ENCODE measurements at regions not wholly inside any gene's neighbourhood (a gene's known extent, or its start where the extent isn't known, plus 50 kb on each side); places are given as distances from the start of the nearest gene placed in this dataset.

DNA sequence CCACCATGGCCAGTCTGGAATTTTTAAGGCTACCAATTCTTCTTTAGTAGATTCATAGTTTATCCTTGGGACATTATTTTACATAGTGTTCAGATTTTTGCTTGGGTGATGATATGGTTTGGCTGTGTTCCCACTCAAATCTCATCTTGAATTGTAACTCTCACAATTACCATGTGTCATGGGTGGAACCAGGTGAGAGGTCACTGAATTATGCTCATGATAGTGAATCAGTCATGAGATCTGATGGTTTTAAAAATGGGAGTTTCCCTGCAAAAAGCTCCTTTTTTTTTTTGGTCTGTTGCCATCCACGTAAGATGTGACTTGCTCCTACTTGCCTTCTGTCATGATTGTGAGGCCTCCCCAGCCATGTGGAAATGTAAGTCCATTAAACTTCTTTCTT lies 163.9 kb downstream of the GABRG2 start:
- Mint-ChIP-seq H3K9me3 (ENCODE audit: unreplicated experiment) (peaks cover 7% of the 10 kb centered on the region), H3K4me3 (ENCODE audit: unreplicated experiment) (no peak overlapping the region), H3K4me1 (ENCODE audit: low read depth, unreplicated experiment) (no peaks in the 10 kb centered on the region), H3K27me3 (ENCODE audit: insufficient read depth, unreplicated experiment) (no peaks in the 10 kb centered on the region), H3K36me3 (ENCODE audit: insufficient read depth, unreplicated experiment) (no peaks in the 10 kb centered on the region), H3K27ac (ENCODE audit: unreplicated experiment) (no peak overlapping the region)
- BruUV-seq (replicated peaks), result no TSS peak
- ChIA-PET CTCF (no interaction called here), POLR2A (no interaction called here)
- Histone ChIP-seq H3K36me3 (ENCODE audit: control insufficient read depth, insufficient read depth, low read length) (no peaks in the 10 kb centered on the region), H3K9me3 (0 out of 2 replicates have a peak, but pooled peaks cover 3% of the 10 kb centered on the region), H3K27me3 (replicated peaks; ENCODE audit: control insufficient read depth, insufficient read depth, low read length) (no peaks in the 10 kb centered on the region), H3K4me3 (ENCODE audit: low read depth, low read length) (no peak overlapping the region), H3K4me1 (no peaks in the 10 kb centered on the region)
- no peak for TF ChIP-seq CTCF (IDR thresholded peaks at IDR 0.05; ENCODE audit: insufficient read depth in 1 of 2, low read depth in 1 of 2, low read length in 1 of 2, severe bottlenecking in 1 of 2, unreplicated experiment in 1 of 2)
- DNase-seq, result no peak
- intact Hi-C loops (cut with micrococcal nuclease; ENCODE audit: unreplicated experiment), result no loop called here

DNA sequence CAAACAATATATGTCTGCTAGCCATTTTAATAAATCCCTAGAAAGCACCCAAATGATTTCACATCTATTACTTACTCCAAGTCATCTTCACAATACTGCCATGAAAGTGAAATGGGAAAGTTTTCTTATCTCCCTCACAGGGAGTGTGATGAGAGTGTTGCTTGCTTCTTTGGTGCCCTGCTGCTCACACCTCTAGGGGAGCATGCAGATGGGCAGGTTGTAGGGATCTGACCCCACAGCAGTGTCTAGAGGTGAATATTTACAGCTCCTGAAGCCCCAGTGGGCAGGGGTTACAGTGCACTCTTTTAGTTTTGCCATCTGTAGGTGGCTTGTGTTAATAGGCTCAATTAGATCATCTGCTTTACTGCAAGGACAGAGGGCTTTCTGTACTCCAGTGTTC lies 173.2 kb downstream of the GABRG2 start:
- no peak for TF ChIP-seq CTCF (IDR thresholded peaks at IDR 0.05; ENCODE audit: insufficient read depth in 1 of 2, low read depth in 1 of 2, low read length in 1 of 2, severe bottlenecking in 1 of 2, unreplicated experiment in 1 of 2)
- Histone ChIP-seq H3K4me3 (ENCODE audit: low read depth, low read length) (no peak overlapping the region), H3K27me3 (replicated peaks; ENCODE audit: control insufficient read depth, insufficient read depth, low read length) (no peaks in the 10 kb centered on the region), H3K4me1 (peaks cover 4% of the 10 kb centered on the region; the same call in 1 of the 2 replicates), H3K36me3 (ENCODE audit: control insufficient read depth, insufficient read depth, low read length) (no peaks in the 10 kb centered on the region), H3K9me3 (no peaks in the 10 kb centered on the region)
- BruUV-seq (replicated peaks), result no TSS peak
- no peak overlapping the region for H3K4me3 Mint-ChIP-seq (ENCODE audit: unreplicated experiment)
- CTCF ChIA-PET, result no interaction called here
- no peak for DNase-seq
- peaks cover 12% of the 10 kb centered on the region for H3K9me3 Mint-ChIP-seq (ENCODE audit: unreplicated experiment)
- intact Hi-C loops (cut with micrococcal nuclease; ENCODE audit: unreplicated experiment), result no loop called here
- H3K27ac Mint-ChIP-seq (ENCODE audit: unreplicated experiment), result no peak overlapping the region
- H3K4me1 Mint-ChIP-seq (ENCODE audit: low read depth, unreplicated experiment), result peaks cover 10% of the 10 kb centered on the region
- no peaks in the 10 kb centered on the region for H3K36me3 Mint-ChIP-seq (ENCODE audit: insufficient read depth, unreplicated experiment)
- POLR2A ChIA-PET, result no interaction called here
- H3K27me3 Mint-ChIP-seq (ENCODE audit: insufficient read depth, unreplicated experiment), result peaks cover 4% of the 10 kb centered on the region

- Mint-ChIP-seq H3K27ac (ENCODE audit: unreplicated experiment) (no peak overlapping the region), H3K4me1 (ENCODE audit: low read depth, unreplicated experiment) (peaks cover 10% of the 10 kb centered on the region), H3K27me3 (ENCODE audit: insufficient read depth, unreplicated experiment) (peaks cover 4% of the 10 kb centered on the region), H3K4me3 (ENCODE audit: unreplicated experiment) (no peak overlapping the region), H3K9me3 (ENCODE audit: unreplicated experiment) (peaks cover 7% of the 10 kb centered on the region), H3K36me3 (ENCODE audit: insufficient read depth, unreplicated experiment) (no peaks in the 10 kb centered on the region)
- no TSS peak for BruUV-seq (replicated peaks)
- Histone ChIP-seq H3K9me3 (no peaks in the 10 kb centered on the region), H3K36me3 (ENCODE audit: control insufficient read depth, insufficient read depth, low read length) (no peaks in the 10 kb centered on the region), H3K27me3 (replicated peaks; ENCODE audit: control insufficient read depth, insufficient read depth, low read length) (no peaks in the 10 kb centered on the region), H3K4me3 (ENCODE audit: low read depth, low read length) (no peak overlapping the region), H3K4me1 (peaks cover 4% of the 10 kb centered on the region; the same call in 1 of the 2 replicates)
- POLR2A ChIA-PET, result no interaction called here
- intact Hi-C loops (cut with micrococcal nuclease; ENCODE audit: unreplicated experiment), result loop anchor here (2.0 kb wide), 1 partner anchor 14 kb away; no protein-coding TSS in a partner anchor
- CTCF ChIA-PET, result no interaction called here
- TF ChIP-seq CTCF (IDR thresholded peaks at IDR 0.05; ENCODE audit: insufficient read depth in 1 of 2, low read depth in 1 of 2, low read length in 1 of 2, severe bottlenecking in 1 of 2, unreplicated experiment in 1 of 2), result no peak
- DNase-seq, result no peak
These were observed 174.8 kb downstream of the GABRG2 start for GRCh38 chr5:162242416-162242815.

Data from Caco-2 (cell line).